Testis (tissue), 2 donors: ENCODE measurements at regions not wholly inside any gene's neighbourhood (a gene's known extent, or its start where the extent isn't known, plus 50 kb on each side); places are given as distances from the start of the nearest gene placed in this dataset.

Experiments used
- CTCF ChIP-seq, 3 experiments: fragments of 450-650 bp in 2 of 3; fragments of 200-600 bp in 1 of 3; sonication (generic) in 1 of 3; IDR thresholded peaks; one replicate each; pipeline ENCODE4 v1.5.1; 2016 to 2019; ENCODE audit warnings: antibody characterized with exemption in 3 of 3, mild to moderate bottlenecking in 2 of 3, moderate library complexity in 1 of 3
- POLR2A ChIP-seq: fragments of 450-650 bp; IDR thresholded peaks from one replicate; pipeline ENCODE4 v1.6.1; 2017; ENCODE audit warnings: antibody characterized with exemption, mild to moderate bottlenecking, moderate library complexity

- TF ChIP-seq CTCF (IDR thresholded peaks at IDR 0.05) (no peak), POLR2A (no peak)
Measured at GRCh38 chr7:152949790-152950189, 190.2 kb downstream of the ACTR3B start.
